ENCODE measurements at regions not wholly inside any gene's neighbourhood (a gene's known extent, or its start where the extent isn't known, plus 50 kb on each side); places are given as distances from the start of the nearest gene placed in this dataset.
"Not testable (repeated sequence)": the region's sequence is repeated elsewhere in the genome, so short reads cannot be mapped to it uniquely, and the experiment has no call there.

DNA sequence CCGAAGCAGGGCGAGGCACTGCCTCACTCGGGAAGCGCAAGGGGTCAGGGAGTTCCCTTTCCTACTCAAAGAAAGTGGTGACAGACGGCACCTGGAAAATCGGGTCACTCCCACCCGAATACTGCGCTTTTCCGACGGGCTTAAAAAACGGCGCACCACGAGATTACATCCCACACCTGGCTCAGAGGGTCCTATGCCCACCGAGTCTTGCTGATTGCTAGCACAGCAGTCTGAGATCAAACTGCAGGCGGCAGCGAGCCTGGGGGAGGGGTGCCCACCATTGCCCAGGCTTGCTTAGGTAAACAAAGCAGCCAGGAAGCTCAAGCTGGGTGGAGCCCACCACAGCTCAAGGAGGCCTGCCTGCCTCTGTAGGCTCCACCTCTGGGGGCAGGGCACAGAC is 549.4 kb downstream of the KIF20B start:
- TF ChIP-seq, protein P1, sequence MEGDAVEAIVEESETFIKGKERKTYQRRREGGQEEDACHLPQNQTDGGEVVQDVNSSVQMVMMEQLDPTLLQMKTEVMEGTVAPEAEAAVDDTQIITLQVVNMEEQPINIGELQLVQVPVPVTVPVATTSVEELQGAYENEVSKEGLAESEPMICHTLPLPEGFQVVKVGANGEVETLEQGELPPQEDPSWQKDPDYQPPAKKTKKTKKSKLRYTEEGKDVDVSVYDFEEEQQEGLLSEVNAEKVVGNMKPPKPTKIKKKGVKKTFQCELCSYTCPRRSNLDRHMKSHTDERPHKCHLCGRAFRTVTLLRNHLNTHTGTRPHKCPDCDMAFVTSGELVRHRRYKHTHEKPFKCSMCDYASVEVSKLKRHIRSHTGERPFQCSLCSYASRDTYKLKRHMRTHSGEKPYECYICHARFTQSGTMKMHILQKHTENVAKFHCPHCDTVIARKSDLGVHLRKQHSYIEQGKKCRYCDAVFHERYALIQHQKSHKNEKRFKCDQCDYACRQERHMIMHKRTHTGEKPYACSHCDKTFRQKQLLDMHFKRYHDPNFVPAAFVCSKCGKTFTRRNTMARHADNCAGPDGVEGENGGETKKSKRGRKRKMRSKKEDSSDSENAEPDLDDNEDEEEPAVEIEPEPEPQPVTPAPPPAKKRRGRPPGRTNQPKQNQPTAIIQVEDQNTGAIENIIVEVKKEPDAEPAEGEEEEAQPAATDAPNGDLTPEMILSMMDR (IDR thresholded peaks at IDR 0.05) = not testable (repeated sequence)
- TF ChIP-seq POLR2A (IDR thresholded peaks at IDR 0.05) = not testable (repeated sequence)
